SU-DHL-6 (cell line): ENCODE measurements at regions not wholly inside any gene's neighbourhood (a gene's known extent, or its start where the extent isn't known, plus 50 kb on each side); places are given as distances from the start of the nearest gene placed in this dataset.

Source experiments
- H2AFZ ChIP-seq: fragments of 200-600 bp; sonication (generic); 2 replicates; pipeline ENCODE4 v1.6.1; 2014; ENCODE audit warnings: low read depth, mild to moderate bottlenecking, moderate library complexity, mixed read lengths, antibody characterized with exemption, low read length; ENCODE audit not compliant: severe bottlenecking
- H3F3A ChIP-seq: fragments of 200-600 bp; shearing (Covaris generic); 2 replicates; pipeline ENCODE4 v1.6.0; 2016; ENCODE audit warnings: antibody characterized with exemption, mild to moderate bottlenecking; ENCODE audit not compliant: insufficient read depth
- H3K27ac ChIP-seq: fragments of 200-600 bp; sonication (generic); 2 replicates; pipeline ENCODE4 v1.5.1; 2016; ENCODE audit warnings: low read depth, mild to moderate bottlenecking, low read length, moderate library complexity, mixed read lengths
- H3K27me3 ChIP-seq: fragments of 200-600 bp; sonication (generic), shearing (Covaris generic); 2 replicates; pipeline ENCODE4 v1.6.0; 2014; ENCODE audit warnings: mild to moderate bottlenecking, low read length
- H3K36me3 ChIP-seq: fragments of 200-600 bp; sonication (generic); 2 replicates; pipeline ENCODE4 v1.6.1; 2014; ENCODE audit warnings: mild to moderate bottlenecking, low read length, mixed read lengths
- H3K4me2 ChIP-seq: fragments of 300-600, 200-600 bp; shearing (Covaris generic), sonication (generic); 2 replicates; pipeline ENCODE4 v1.6.0; 2014; ENCODE audit warnings: low read length, low read depth, mild to moderate bottlenecking; ENCODE audit not compliant: poor library complexity, severe bottlenecking
- H3K4me3 ChIP-seq: fragments of 200-600 bp; sonication (generic); 2 replicates; pipeline ENCODE4 v1.5.1; 2014; ENCODE audit warnings: antibody characterized with exemption, low read length, mild to moderate bottlenecking, mixed read lengths; ENCODE audit not compliant: insufficient read depth, poor library complexity, severe bottlenecking
- H3K79me2 ChIP-seq: fragments of 200-600 bp; sonication (generic); 2 replicates; pipeline ENCODE4 v1.6.1; 2014; ENCODE audit warnings: mild to moderate bottlenecking, low read length, moderate library complexity; ENCODE audit not compliant: insufficient read depth
- H3K9ac ChIP-seq: fragments of 200-600 bp; sonication (generic); 2 replicates; pipeline ENCODE4 v1.7.0; 2014; ENCODE audit warnings: mild to moderate bottlenecking, low read length
- H3K9me2 ChIP-seq: fragments of 200-600 bp; sonication (generic); replicated peaks from 2 replicates; pipeline ENCODE4 v1.6.1; 2014; ENCODE audit warnings: low read length; ENCODE audit not compliant: insufficient read depth
- H3K9me3 ChIP-seq: fragments of 200-600 bp; sonication (generic); 2 replicates; pipeline ENCODE4 v1.6.1; 2014; ENCODE audit warnings: low read length, mixed read lengths; ENCODE audit not compliant: insufficient read depth
- H4K20me1 ChIP-seq: fragments of 200-600 bp; sonication (generic); 2 replicates; pipeline ENCODE4 v1.6.1; 2014; ENCODE audit warnings: low read depth, mild to moderate bottlenecking, antibody characterized with exemption, low read length, moderate library complexity, mixed read lengths
- CTCF ChIP-seq: fragments of 200-600 bp; sonication (generic); IDR thresholded peaks from one replicate; pipeline ENCODE4 v1.5.1; 2017; ENCODE audit warnings: antibody characterized with exemption, mild to moderate bottlenecking, low read length, moderate library complexity; ENCODE audit not compliant: insufficient read depth, poor library complexity, severe bottlenecking
- EZH2phosphoT487 ChIP-seq: fragments of 200-600 bp; sonication (generic), shearing (Covaris generic); conservative IDR thresholded peaks from 2 replicates; pipeline ENCODE4 v1.6.1; 2018; ENCODE audit warnings: mild to moderate bottlenecking, antibody characterized with exemption, low read length, moderate library complexity, mixed read lengths

DNA sequence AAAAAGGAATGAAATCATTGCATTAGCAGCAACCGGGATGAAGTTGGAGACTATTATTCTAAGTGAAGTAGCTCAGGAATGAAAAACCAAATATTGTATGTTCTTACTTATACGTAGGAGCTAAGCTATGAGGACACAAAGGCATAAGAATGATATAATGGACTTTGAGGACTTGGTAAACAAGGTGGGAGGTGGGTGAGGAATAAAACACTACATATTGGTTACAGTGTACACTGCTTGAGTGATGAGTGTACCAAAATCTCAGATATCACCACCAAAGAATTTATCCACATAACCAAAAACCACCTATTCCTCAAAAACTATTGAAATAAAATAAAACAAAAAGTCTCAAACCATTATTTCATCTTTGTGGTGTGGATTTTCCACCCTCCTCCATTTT is 593.5 kb downstream of the TENT5A start:
- H3K79me2 ChIP-seq = no peaks in the 10 kb centered on the region
- no peaks in the 10 kb centered on the region for H3K27me3 ChIP-seq
- no peaks in the 10 kb centered on the region for H3K9me3 ChIP-seq
- H3K4me3 ChIP-seq = no peak overlapping the region
- H3K27ac ChIP-seq = no peak overlapping the region
- H3K4me2 ChIP-seq = no peak overlapping the region
- no peak overlapping the region for H2AFZ ChIP-seq
- no peaks in the 10 kb centered on the region for H3F3A ChIP-seq
- H3K9ac ChIP-seq = no peak overlapping the region
- TF ChIP-seq CTCF (no peak), EZH2phosphoT487 (no peak)
- H4K20me1 ChIP-seq = no peaks in the 10 kb centered on the region
- no peaks in the 10 kb centered on the region for H3K36me3 ChIP-seq
- H3K9me2 ChIP-seq = no peaks in the 10 kb centered on the region

DNA sequence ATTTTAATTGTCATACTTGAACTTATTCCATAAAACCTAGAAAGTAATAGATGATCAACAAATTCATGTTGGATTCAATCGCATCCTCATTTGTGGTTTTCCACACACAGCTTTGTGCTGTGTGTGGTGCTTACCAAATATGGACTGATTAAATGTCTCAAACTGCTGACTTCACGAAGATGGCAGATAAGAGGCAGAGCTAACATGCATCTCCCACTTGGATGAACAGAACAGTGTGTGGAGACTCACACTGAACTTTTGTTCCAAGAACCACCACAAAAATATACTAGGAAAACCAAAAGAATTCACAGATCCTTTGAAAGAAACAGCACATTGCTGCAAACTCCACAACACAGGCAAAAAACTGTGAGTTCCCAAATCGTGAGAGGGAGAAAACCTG is 603.7 kb downstream of the TENT5A start:
- Histone ChIP-seq H3K36me3 (no peaks in the 10 kb centered on the region), H2AFZ (no peak overlapping the region), H3K79me2 (no peaks in the 10 kb centered on the region), H3K27me3 (no peaks in the 10 kb centered on the region), H3F3A (no peaks in the 10 kb centered on the region), H3K9ac (no peak overlapping the region), H3K9me2 (no peaks in the 10 kb centered on the region; the same call in 1 of the 2 replicates), H3K9me3 (no peaks in the 10 kb centered on the region), H4K20me1 (no peaks in the 10 kb centered on the region), H3K4me3 (no peak overlapping the region), H3K27ac (no peak overlapping the region), H3K4me2 (no peak overlapping the region)
- TF ChIP-seq EZH2phosphoT487 (no peak), CTCF (no peak)

DNA sequence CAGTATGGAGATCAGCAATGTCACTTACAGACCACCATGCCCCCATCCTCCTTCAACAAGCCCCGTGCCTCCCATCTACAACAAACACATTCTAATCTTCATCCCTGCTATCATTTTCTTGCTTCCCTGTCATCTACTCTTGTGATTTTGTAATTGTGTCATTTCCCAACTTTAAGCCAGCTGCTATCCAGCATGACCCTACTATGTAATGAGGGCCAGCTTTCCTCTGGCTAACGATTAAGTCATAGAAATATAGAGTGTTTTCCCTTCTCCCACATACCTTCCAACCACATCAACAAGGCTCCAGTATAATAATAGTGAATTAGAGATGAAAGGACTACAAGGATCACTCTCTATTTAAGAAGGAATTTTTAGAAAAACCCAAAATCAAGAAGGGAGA is 607.0 kb downstream of the TENT5A start:
- no peaks in the 10 kb centered on the region for H4K20me1 ChIP-seq
- H3K9ac ChIP-seq = no peak overlapping the region
- no peaks in the 10 kb centered on the region for H3K9me3 ChIP-seq
- H3K27me3 ChIP-seq = no peaks in the 10 kb centered on the region
- H3K27ac ChIP-seq = no peak overlapping the region
- no peak overlapping the region for H3K4me3 ChIP-seq
- no peak overlapping the region for H2AFZ ChIP-seq
- H3K36me3 ChIP-seq = no peaks in the 10 kb centered on the region
- no peak overlapping the region for H3K4me2 ChIP-seq
- no peaks in the 10 kb centered on the region for H3F3A ChIP-seq
- no peaks in the 10 kb centered on the region for H3K79me2 ChIP-seq
- TF ChIP-seq EZH2phosphoT487 = no peak
- no peak for TF ChIP-seq CTCF
- no peaks in the 10 kb centered on the region; the same call in 1 of the 2 replicates for H3K9me2 ChIP-seq

DNA sequence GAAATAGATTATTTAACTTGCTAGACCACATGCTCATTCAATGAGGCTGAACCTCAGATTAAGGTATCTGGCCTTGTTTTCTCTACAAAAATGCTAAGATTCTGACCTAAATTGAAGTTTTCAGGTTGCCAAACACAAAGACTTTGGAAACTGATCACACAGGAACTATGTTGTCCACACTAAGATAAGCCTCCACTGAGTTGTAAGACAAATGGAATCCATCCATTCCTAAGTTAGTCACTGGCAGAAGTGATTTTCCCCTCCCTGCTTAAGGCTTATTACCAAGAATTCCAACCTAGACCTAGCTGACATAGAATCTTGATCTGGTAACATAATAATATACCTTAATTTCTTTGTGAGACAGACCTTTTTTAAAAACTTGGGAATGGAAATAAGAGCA is 608.1 kb downstream of the TENT5A start:
- no peak overlapping the region for H3K27ac ChIP-seq
- H3K36me3 ChIP-seq = no peaks in the 10 kb centered on the region
- H3K9me2 ChIP-seq = no peaks in the 10 kb centered on the region; the same call in 1 of the 2 replicates
- H3K9me3 ChIP-seq = no peaks in the 10 kb centered on the region
- H3K4me2 ChIP-seq = no peak overlapping the region
- no peaks in the 10 kb centered on the region for H4K20me1 ChIP-seq
- TF ChIP-seq EZH2phosphoT487 (no peak), CTCF (no peak)
- H3K9ac ChIP-seq = no peak overlapping the region
- no peaks in the 10 kb centered on the region for H3K27me3 ChIP-seq
- no peaks in the 10 kb centered on the region for H3K79me2 ChIP-seq
- no peak overlapping the region for H3K4me3 ChIP-seq
- H3F3A ChIP-seq = no peaks in the 10 kb centered on the region
- H2AFZ ChIP-seq = no peak overlapping the region
